Right cardiac atrium (tissue), 5 donors: ENCODE measurements at regions not wholly inside any gene's neighbourhood (a gene's known extent, or its start where the extent isn't known, plus 50 kb on each side); places are given as distances from the start of the nearest gene placed in this dataset.

Experiments used
- ATAC-seq, 2 donors: fragments of 200-7000 bp; cut with Tn5 transposase; one replicate each; pipeline versions ENCODE4 v1.8.0 to v1.9.1; 2020; ENCODE audit warnings: moderate library complexity in 2 of 2, mild to moderate bottlenecking in 1 of 2
- DNase-seq, 3 donors: peaks; one replicate each; pipeline ENCODE4 v3.0.0-alpha.2; 2020
- H3K27ac ChIP-seq: one replicate; pipeline ENCODE4 v1.5.1; 2013; ENCODE audit warnings: mild to moderate bottlenecking, low read length, control low read depth, moderate library complexity
- H3K27me3 ChIP-seq: one replicate; pipeline ENCODE4 v1.6.1; 2013; ENCODE audit not compliant: control insufficient read depth, insufficient read depth
- H3K4me1 ChIP-seq: one replicate; pipeline ENCODE4 v1.6.1; 2013; ENCODE audit warnings: low read length; ENCODE audit not compliant: control insufficient read depth, insufficient read depth
- H3K4me3 ChIP-seq: one replicate; pipeline ENCODE4 v1.5.1; 2013; ENCODE audit warnings: low read length, control low read depth
- H3K9me3 ChIP-seq: one replicate; pipeline ENCODE4 v1.6.1; 2013; ENCODE audit warnings: low read length; ENCODE audit not compliant: control insufficient read depth
- WGBS: extraction: QIAGEN DNeasy Blood & Tissue Kit; methylation state at CpG from one replicate; pipeline ENCODE4 v1.1.7; 2013; 5-methylcytosine and 5-hydroxymethylcytosine counted together
- intact Hi-C, 4 donors: fragments of 100-400 bp; cut with DNase I; formaldehyde crosslinking; loops; one replicate each; pipeline versions ENCODE4 v1.11.0 to v1.14.0; 2022 to 2023
- donor health status: healthy with polysubstance abuse.
- donor health status: DM: no; HTN: yes; CAD: no.
- donor health status: DM: no; HTN: no; CAD: no.
- donor health status: DM: no; HTN: yes; CAD: no; lungs with severe emphysema.
- donor health status: DM: yes; HTN: yes; CAD: no.

DNA sequence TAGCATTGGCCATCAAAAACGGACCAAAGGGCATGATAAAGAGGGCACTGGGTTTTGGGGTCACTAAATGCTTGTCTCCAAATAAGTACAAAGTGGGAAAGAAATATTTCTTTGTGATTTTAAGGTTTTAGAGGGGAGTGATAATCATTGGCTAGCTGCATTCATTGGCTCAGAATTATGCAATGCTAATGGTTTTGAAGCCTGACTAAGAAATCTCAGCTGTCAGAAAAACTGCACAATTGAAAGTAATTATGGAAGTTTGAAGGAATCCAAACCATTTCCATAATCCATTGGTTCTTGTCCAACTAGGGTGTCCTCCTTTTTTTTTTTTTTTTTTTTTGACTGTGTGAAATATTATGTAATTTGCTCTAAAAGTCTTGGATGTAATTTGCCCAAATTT lies 88.2 kb upstream of the ARGLU1 start:
- H3K27ac ChIP-seq = no peak overlapping the region
- no peak for DNase-seq
- no peak for ATAC-seq
- H3K27me3 ChIP-seq = no peaks in the 10 kb centered on the region
- H3K4me1 ChIP-seq = no peaks in the 10 kb centered on the region
- no peaks in the 10 kb centered on the region for H3K9me3 ChIP-seq
- H3K4me3 ChIP-seq = no peak overlapping the region
- WGBS = 56% methylated on average over 1 of the region's 1 CpG
- intact Hi-C loops = no loop called here

DNA sequence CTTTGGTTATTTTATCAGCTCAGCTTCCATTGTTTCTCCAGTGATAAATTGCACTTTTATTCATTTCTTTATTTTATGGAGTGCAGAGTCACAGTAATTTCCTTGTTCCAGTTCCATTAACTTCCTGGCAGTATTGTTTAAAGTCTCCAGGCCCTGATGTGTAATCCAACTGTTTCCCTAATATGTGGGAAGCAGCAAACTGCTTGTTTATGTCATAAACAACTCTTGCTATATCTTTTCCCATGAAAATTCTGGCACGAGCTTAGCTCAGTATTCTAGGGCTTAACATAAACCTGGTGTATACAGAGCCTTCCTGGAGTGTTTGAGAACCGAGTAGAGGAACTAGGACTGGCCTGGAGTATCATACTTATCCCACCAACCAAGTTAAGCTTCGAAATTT lies 83.5 kb upstream of the ARGLU1 start:
- H3K27me3 ChIP-seq = no peaks in the 10 kb centered on the region
- intact Hi-C loops = no loop called here
- WGBS = 60% methylated on average over 3 of the region's 3 CpGs
- no peaks in the 10 kb centered on the region for H3K9me3 ChIP-seq
- H3K4me1 ChIP-seq = no peaks in the 10 kb centered on the region
- no peak for ATAC-seq
- no peak overlapping the region for H3K27ac ChIP-seq
- DNase-seq = no peak
- H3K4me3 ChIP-seq = no peak overlapping the region

DNA sequence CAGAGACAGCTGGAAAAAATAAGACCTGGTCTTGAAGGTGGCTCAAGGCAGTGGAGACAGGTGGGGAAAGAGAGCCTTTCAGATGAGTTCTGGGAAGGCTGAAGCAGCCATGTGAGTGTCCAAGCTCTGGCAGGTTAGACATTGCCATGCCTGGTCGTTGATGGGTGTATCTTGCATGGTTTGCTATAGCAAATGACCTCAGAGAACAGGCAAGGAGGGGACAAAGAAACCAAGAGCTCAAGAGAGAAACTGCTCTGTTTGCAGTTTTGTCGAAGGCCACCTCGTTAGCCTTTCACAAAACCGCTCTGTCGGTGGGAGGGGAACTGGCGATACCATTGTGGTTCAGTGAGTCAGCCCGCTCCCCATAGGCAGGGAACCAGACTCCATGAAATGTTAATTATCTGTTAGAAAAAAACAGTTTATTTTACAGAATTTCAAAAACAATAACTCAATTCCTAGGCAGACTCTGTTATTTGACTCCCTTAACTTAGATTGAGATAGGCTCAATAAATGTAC lies 82.8 kb upstream of the ARGLU1 start:
- Histone ChIP-seq H3K9me3 (no peaks in the 10 kb centered on the region), H3K27ac (peak overlapping the region; percentile 22), H3K4me1 (no peaks in the 10 kb centered on the region), H3K27me3 (no peaks in the 10 kb centered on the region), H3K4me3 (no peak overlapping the region)
- DNase-seq = no peak
- 93% methylated on average over 7 of the region's 7 CpGs for whole genome bisulfite sequencing
- no peak for ATAC-seq
- intact Hi-C loops = no loop called here

DNA sequence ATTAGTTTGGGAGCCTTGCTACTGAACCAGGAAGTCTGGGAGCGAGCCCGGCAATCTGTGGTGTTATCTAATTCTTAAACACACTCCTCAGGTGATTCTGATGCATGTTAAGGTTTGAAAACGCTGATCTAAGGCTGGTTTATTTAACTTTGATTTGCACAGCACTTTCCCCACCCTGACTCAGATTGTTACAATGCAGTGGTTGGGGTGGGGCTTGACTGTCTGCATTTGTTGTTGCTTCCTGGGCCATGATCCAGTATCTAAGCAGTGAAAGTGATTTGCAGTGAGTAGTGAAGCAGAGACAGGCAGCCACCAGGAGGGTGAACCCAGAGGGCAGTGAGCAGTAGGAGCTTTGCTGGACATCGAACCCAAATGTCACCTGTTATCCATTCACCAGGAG lies 81.6 kb upstream of the ARGLU1 start:
- Histone ChIP-seq H3K27me3 (no peaks in the 10 kb centered on the region), H3K4me3 (no peak overlapping the region), H3K9me3 (no peaks in the 10 kb centered on the region), H3K27ac (no peak overlapping the region), H3K4me1 (no peaks in the 10 kb centered on the region)
- 81% methylated on average over 4 of the region's 4 CpGs for WGBS
- intact Hi-C loops = no loop called here
- DNase-seq (no peak), ATAC-seq (no peak)

DNA sequence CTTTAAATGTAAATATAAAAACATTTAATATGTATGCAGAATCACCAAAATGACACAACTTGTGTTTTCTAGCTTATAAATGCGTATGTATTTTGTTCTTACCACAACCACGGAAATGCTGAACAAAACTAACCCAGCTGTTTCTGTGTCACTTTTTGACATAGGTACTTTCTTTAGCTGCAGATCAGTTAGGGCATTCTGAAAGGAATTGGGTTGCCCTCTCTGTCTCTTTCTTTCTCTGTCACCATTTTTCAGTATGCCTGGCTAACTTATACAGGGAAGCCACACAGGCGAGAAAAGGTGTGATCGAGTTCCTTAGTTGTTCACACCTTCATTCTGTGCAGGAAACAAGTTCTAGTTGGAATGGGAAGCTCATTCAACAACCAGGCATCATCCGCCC lies 72.6 kb upstream of the ARGLU1 start:
- Histone ChIP-seq H3K4me1 (peaks cover 2% of the 10 kb centered on the region), H3K27ac (no peak overlapping the region), H3K9me3 (no peaks in the 10 kb centered on the region), H3K27me3 (no peaks in the 10 kb centered on the region), H3K4me3 (no peak overlapping the region)
- no peak for DNase-seq
- ATAC-seq = no peak
- WGBS = 94% methylated on average over 5 of the region's 5 CpGs
- intact Hi-C loops = no loop called here

DNA sequence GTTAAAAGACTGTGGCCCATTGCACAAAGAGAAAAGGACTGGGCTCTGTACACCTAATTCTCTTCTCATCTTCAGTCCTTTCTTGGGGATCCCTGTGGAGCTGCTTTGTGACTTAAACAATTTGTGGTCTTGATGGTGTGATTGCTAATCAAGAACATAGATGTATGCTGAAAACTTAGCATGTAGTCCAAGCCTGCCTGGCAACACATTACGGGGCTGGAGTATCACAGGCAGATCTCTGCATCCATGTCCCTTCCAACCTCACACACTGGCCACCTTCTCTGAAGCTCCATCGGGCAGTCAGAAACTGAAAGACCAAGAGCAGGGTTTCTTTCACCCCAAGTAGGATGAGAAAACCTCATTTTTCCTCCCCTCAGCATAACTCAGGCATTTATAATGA lies 69.6 kb upstream of the ARGLU1 start:
- 93% methylated on average over 2 of the region's 2 CpGs for WGBS
- intact Hi-C loops = no loop called here

DNA sequence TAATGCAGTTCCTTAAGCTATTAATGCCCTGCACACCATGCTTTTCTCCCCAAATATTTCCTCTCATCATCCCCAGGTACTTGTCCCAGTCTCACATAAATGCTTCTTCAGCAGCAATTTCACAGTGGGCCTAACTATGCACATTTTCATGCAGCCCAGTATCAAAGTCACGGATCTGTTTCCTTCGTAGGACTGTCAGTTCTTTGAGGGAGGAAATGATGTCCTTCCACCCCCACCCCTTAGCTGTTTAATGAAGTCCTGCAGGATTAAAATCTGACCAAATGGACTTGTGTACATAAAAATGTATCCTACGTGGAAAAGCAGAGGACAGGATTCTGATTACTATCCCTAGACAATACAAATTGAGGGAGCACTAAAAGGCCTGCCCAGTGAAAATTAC lies 68.6 kb upstream of the ARGLU1 start:
- WGBS = 68% methylated on average over 3 of the region's 3 CpGs
- ATAC-seq = no peak
- no peak overlapping the region for H3K27ac ChIP-seq

More for the DNA sequence above, 69.6 kb upstream of the ARGLU1 start:
- no peak overlapping the region for H3K4me3 ChIP-seq
- H3K27ac ChIP-seq = no peak overlapping the region
- ATAC-seq (no peak), DNase-seq (no peak)
- H3K9me3 ChIP-seq = no peaks in the 10 kb centered on the region
- no peaks in the 10 kb centered on the region for H3K27me3 ChIP-seq
- H3K4me1 ChIP-seq = peaks cover 2% of the 10 kb centered on the region

DNA sequence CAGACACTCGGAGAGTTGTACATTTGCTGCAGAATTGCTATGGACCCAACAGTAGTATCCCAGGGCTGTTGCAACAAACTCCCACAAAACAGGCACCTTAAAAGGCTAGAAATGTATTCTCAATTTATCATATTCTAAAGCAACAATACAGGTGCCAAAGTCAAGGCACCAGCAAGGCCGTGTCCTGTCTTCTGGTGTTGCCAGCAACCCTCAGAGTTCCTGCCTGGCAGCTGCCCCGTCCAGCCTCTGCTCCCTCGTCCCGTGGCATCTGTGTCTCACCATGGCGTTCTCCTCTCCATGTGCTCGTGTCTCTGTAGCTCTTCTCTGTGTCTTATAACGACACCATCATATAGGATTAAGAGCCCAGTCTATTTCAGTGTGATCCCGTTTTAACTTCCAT lies 67.7 kb upstream of the ARGLU1 start:
- no peak for ATAC-seq
- WGBS = 84% methylated on average over 9 of the region's 9 CpGs
- H3K27ac ChIP-seq = no peak overlapping the region
- intact Hi-C loops = no loop called here
- no peak overlapping the region for H3K4me3 ChIP-seq
- DNase-seq = no peak
- H3K4me1 ChIP-seq = peaks cover 2% of the 10 kb centered on the region
- no peaks in the 10 kb centered on the region for H3K9me3 ChIP-seq
- no peaks in the 10 kb centered on the region for H3K27me3 ChIP-seq

More for the DNA sequence above, 68.6 kb upstream of the ARGLU1 start:
- Histone ChIP-seq H3K27me3 (no peaks in the 10 kb centered on the region), H3K4me3 (no peak overlapping the region), H3K4me1 (peaks cover 2% of the 10 kb centered on the region), H3K9me3 (no peaks in the 10 kb centered on the region)
- intact Hi-C loops = no loop called here
- no peak for DNase-seq

DNA sequence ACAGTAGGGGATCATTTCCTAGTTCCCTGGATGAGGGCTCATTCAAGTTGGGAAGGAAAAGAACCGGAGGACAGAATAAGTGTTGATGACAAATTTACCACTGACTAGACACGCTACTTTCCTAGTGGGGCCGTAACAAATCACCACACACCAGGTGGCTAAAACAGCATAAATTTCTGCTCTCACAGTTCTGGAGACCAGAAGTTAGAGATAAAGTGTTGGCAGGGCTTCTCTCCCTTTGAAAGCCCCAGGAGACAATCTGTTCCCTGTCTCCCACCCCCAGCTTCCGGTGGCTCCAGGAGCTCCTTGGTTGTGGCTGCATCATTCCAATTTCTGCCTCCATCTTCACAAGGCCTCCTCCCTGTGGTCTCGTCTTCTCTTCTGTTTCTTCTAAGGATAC lies 65.4 kb upstream of the ARGLU1 start:
- intact Hi-C loops = no loop called here
- DNase-seq (no peak), ATAC-seq (peak in 1 of 2 donors; percentile 68)
- Histone ChIP-seq H3K9me3 (no peaks in the 10 kb centered on the region), H3K27ac (no peak overlapping the region), H3K4me1 (peaks cover 2% of the 10 kb centered on the region), H3K27me3 (no peaks in the 10 kb centered on the region), H3K4me3 (no peak overlapping the region)
- 39% methylated on average over 5 of the region's 5 CpGs for WGBS

DNA sequence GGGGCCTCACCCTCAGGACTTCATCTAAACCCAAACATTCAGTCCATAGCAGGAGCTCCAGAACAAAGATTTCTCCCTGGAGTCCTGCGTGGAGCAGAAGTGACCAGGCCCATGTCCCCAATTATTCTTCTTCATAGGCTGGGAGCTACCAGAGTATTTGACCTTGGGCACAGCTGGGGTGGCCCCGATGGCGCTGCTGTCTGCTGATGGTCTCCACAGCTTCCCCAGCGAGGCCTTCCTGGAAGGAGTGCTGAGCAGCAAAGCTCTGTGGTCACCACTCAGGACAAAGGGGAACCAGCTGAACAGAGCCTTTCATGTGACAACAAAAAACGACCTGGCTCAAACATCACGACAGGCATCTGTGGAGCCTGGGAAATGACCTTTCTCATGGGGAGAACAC lies 62.7 kb upstream of the ARGLU1 start:
- intact Hi-C loops = no loop called here
- H3K27ac ChIP-seq = no peak overlapping the region
- DNase-seq (no peak), ATAC-seq (no peak)
- H3K9me3 ChIP-seq = no peaks in the 10 kb centered on the region
- no peaks in the 10 kb centered on the region for H3K4me1 ChIP-seq
- 79% methylated on average over 6 of the region's 6 CpGs for WGBS
- H3K27me3 ChIP-seq = no peaks in the 10 kb centered on the region
- H3K4me3 ChIP-seq = no peak overlapping the region

DNA sequence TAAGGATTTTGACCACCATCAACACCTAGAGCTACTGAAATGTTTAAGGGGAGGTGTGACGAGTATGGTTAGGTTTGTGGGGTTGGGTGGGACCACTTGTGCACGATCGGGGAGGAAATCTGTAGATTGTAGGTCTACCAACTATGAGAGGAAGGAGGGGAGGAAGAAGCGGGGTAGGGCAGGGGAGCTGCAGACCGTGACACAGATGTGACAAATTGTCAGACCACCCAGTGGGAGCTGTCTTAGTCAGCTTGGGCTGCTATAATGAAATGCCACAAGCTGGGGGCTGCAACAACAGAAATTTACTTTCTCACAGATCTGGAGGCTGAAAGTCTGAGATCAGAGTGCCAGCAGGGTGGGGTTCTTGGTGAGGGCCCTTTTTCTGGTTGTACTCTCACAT lies 62.2 kb upstream of the ARGLU1 start:
- no peak for ATAC-seq

DNA sequence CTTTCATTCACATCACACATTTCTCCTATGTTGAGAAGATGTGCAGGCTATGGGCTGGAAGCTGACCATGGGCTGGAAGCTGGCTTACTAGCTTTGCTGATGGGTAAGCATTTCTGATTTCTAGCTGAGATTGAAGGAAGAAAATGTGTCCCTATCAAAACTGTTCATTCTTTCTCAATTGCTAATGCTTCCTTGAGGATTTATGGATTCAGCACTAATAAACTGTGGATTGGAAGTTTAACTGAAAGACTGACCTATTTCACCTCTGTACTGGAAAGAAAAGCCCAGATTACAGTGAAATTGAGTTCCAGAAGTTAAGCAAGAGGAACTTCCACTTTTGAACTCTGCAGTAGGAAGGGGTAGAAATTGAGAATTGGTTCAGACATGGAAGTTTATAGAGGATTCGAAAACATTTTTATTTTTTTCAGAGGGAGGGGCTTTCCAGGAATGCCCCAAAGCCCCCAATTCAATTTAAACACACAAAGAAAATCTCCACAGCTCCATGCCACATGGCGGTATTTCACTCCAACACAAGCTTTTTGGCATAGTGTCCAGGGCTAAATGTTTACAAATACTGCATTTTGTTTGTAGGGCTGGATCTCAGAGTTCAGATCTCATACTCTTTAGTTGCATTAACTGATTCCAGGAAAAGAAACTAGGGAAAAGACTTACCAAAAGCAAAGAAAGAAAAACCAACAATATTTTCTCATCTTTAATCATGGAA lies 61.2 kb upstream of the ARGLU1 start:
- ATAC-seq = no peak
- Histone ChIP-seq H3K27me3 (no peaks in the 10 kb centered on the region), H3K4me3 (no peak overlapping the region), H3K27ac (no peak overlapping the region), H3K4me1 (no peaks in the 10 kb centered on the region), H3K9me3 (no peaks in the 10 kb centered on the region)
- no peak for DNase-seq
- intact Hi-C loops = loop anchor here in 1 of 4 donors (10.0 kb wide), 1 partner anchor 496 kb away; no protein-coding TSS in a partner anchor
- WGBS = 86% methylated on average over 2 of the region's 2 CpGs

More for the DNA sequence above, 62.2 kb upstream of the ARGLU1 start:
- WGBS = 89% methylated on average over 5 of the region's 5 CpGs
- H3K9me3 ChIP-seq = no peaks in the 10 kb centered on the region
- H3K4me1 ChIP-seq = no peaks in the 10 kb centered on the region
- DNase-seq = no peak
- intact Hi-C loops = no loop called here
- H3K4me3 ChIP-seq = no peak overlapping the region
- H3K27ac ChIP-seq = no peak overlapping the region
- H3K27me3 ChIP-seq = no peaks in the 10 kb centered on the region
